ENCODE measurements at regions not wholly inside any gene's neighbourhood (a gene's known extent, or its start where the extent isn't known, plus 50 kb on each side); places are given as distances from the start of the nearest gene placed in this dataset.

- no peak for TF ChIP-seq ZNF777 (CRISPR knock-in tag; IDR thresholded peaks at IDR 0.05)
- no peak for TF ChIP-seq ZNF747 (CRISPR knock-in tag; IDR thresholded peaks at IDR 0.05; ENCODE audit: borderline replicate concordance)
- TF ChIP-seq STAG1 (CRISPR knock-in tag; IDR thresholded peaks at IDR 0.05): peak; percentile 19; the same call in 1 of the 2 replicates
- TF ChIP-seq ADNP (CRISPR knock-in tag; IDR thresholded peaks at IDR 0.05): peak; percentile 78; the same call in 1 of the 2 replicates
- TF ChIP-seq DNMT1 (CRISPR knock-in tag; IDR thresholded peaks at IDR 0.05): no peak
- TF ChIP-seq ZNF501 (CRISPR knock-in tag; IDR thresholded peaks at IDR 0.05): peak; percentile 40; the same call in 1 of the 2 replicates
- TF ChIP-seq GATAD1 (CRISPR knock-in tag; IDR thresholded peaks at IDR 0.05): no peak
- TF ChIP-seq RNF2 (conservative IDR thresholded peaks at IDR 0.05; ENCODE audit: low read depth): no peak
- TF ChIP-seq, protein P1, sequence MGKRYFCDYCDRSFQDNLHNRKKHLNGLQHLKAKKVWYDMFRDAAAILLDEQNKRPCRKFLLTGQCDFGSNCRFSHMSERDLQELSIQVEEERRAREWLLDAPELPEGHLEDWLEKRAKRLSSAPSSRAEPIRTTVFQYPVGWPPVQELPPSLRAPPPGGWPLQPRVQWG (CRISPR knock-in tag; IDR thresholded peaks at IDR 0.05; ENCODE audit: borderline replicate concordance, low read depth): no peak
- TF ChIP-seq KDM5A (IDR thresholded peaks at IDR 0.05; ENCODE audit: borderline replicate concordance, low read length): no peak
- TF ChIP-seq MIXL1 (CRISPR knock-in tag; IDR thresholded peaks at IDR 0.05): no peak
- no peak for TF ChIP-seq HNRNPUL1 (IDR thresholded peaks at IDR 0.05; ENCODE audit: low read depth, low read length)
- TF ChIP-seq, protein P2, sequence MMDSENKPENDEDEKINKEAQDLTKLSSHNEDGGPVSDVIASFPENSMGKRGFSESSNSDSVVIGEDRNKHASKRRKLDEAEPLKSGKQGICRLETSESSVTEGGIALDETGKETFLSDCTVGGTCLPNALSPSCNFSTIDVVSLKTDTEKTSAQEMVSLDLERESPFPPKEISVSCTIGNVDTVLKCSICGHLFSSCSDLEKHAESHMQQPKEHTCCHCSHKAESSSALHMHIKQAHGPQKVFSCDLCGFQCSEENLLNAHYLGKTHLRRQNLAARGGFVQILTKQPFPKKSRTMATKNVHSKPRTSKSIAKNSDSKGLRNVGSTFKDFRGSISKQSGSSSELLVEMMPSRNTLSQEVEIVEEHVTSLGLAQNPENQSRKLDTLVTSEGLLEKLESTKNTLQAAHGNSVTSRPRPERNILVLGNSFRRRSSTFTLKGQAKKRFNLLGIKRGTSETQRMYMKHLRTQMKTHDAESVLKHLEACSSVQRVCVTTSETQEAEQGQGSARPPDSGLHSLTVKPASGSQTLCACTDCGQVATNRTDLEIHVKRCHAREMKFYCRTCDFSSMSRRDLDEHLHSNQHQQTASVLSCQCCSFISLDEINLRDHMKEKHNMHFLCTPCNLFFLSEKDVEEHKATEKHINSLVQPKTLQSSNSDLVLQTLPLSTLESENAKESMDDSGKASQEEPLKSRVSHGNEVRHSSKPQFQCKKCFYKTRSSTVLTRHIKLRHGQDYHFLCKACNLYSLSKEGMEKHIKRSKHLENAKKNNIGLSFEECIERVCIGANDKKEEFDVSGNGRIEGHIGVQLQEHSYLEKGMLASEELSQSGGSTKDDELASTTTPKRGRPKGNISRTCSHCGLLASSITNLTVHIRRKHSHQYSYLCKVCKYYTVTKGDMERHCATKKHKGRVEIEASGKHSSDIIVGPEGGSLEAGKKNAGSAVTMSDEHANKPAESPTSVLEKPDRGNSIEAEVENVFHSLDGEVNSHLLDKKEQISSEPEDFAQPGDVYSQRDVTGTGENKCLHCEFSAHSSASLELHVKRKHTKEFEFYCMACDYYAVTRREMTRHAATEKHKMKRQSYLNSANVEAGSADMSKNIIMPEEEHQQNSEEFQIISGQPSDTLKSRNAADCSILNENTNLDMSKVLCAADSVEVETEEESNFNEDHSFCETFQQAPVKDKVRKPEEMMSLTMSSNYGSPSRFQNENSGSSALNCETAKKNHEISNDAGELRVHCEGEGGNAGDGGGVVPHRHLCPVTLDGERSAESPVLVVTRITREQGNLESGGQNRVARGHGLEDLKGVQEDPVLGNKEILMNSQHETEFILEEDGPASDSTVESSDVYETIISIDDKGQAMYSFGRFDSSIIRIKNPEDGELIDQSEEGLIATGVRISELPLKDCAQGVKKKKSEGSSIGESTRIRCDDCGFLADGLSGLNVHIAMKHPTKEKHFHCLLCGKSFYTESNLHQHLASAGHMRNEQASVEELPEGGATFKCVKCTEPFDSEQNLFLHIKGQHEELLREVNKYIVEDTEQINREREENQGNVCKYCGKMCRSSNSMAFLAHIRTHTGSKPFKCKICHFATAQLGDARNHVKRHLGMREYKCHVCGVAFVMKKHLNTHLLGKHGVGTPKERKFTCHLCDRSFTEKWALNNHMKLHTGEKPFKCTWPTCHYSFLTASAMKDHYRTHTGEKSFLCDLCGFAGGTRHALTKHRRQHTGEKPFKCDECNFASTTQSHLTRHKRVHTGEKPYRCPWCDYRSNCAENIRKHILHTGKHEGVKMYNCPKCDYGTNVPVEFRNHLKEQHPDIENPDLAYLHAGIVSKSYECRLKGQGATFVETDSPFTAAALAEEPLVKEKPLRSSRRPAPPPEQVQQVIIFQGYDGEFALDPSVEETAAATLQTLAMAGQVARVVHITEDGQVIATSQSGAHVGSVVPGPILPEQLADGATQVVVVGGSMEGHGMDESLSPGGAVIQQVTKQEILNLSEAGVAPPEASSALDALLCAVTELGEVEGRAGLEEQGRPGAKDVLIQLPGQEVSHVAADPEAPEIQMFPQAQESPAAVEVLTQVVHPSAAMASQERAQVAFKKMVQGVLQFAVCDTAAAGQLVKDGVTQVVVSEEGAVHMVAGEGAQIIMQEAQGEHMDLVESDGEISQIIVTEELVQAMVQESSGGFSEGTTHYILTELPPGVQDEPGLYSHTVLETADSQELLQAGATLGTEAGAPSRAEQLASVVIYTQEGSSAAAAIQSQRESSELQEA (CRISPR knock-in tag; IDR thresholded peaks at IDR 0.05; ENCODE audit: not compliant biosample characterization): no peak
- TF ChIP-seq ZNF629 (CRISPR knock-in tag; conservative IDR thresholded peaks at IDR 0.05): peak; percentile 99
- TF ChIP-seq, protein P3, sequence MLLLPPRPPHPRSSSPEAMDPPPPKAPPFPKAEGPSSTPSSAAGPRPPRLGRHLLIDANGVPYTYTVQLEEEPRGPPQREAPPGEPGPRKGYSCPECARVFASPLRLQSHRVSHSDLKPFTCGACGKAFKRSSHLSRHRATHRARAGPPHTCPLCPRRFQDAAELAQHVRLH (CRISPR knock-in tag; IDR thresholded peaks at IDR 0.05; ENCODE audit: borderline replicate concordance, low read depth): no peak; the same call in 1 of the 2 replicates
- no peak for TF ChIP-seq NFKBIZ (CRISPR knock-in tag; IDR thresholded peaks at IDR 0.05)
- no peak for TF ChIP-seq ZNF678 (CRISPR knock-in tag; IDR thresholded peaks at IDR 0.05)
- no peak for TF ChIP-seq ZBTB1 (CRISPR knock-in tag; IDR thresholded peaks at IDR 0.05; ENCODE audit: borderline replicate concordance)
- peak; percentile 54; the same call in 1 of the 2 replicates for TF ChIP-seq SNAI1 (CRISPR knock-in tag; IDR thresholded peaks at IDR 0.05; ENCODE audit: borderline replicate concordance)
- TF ChIP-seq GABPA (IDR thresholded peaks at IDR 0.05; ENCODE audit: low read depth, low read length): peak; percentile 27; the same call in 1 of the 2 replicates
- TF ChIP-seq GABPA (CRISPR knock-in tag; IDR thresholded peaks at IDR 0.05; ENCODE audit: low read depth): no peak
Measured at GRCh38 chr1:234958066-234958705, 170.5 kb downstream of the TOMM20 start (continued).
